RPMI7951 (cell line): ENCODE measurements at regions not wholly inside any gene's neighbourhood (a gene's known extent, or its start where the extent isn't known, plus 50 kb on each side); places are given as distances from the start of the nearest gene placed in this dataset.

Source experiments
- DNase-seq: peaks from one replicate; pipeline ENCODE4 v3.0.0-alpha.2; 2012; ENCODE audit warnings: low read depth

DNA sequence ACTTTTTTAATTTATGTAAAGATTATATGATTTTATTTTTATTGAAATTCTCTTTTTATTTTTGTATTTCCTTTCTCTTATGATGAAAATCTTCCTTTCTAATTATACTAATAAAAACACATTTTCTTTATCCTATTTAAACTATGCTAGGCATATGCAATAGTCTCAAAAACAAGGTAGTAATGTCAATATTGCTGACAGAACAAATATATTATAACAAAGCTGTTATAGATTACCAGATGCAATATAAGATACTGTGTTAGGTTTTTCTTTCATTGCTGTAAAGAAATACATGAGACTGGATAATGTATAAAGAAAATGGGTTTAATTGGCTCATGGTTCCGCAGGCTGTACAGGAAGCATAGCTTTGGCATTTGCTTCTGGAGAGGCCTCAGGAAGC, 631.2 kb upstream of the SOX11 start:
- no peak for DNase-seq

- DNase-seq, result no peak
Measured at GRCh38 chr2:5064687-5065086, 627.5 kb upstream of the SOX11 start.

DNA sequence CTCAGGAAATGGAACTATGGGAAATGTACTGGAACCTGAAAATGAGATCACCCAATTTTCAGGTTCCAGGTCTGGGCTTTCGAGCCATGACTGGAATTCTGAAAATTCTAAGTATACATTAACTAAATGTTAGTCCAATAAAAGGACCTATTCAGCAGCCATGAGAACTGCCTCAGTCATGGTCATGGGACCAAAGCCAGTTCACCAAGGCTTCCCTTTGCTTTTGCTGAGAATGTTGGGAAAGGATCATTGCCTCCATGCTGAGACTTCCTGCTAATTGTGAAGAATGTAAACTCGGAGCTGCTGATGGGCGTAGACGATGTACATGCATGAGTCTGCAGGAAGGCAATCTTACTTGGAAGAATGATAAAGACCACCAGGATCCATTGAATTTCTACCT, 624.4 kb upstream of the SOX11 start:
- DNase-seq, result no peak

GRCh38 chr2:5070257-5070656, 621.9 kb upstream of the SOX11 start:
- no peak for DNase-seq

- DNase-seq, result no peak
Measured at GRCh38 chr2:5074733-5075132, 617.5 kb upstream of the SOX11 start.

GRCh38 chr2:5076599-5076998, 615.6 kb upstream of the SOX11 start:
- DNase-seq, result no peak

- DNase-seq, result peak; percentile 4
Measured at GRCh38 chr2:5077479-5078089, 614.6 kb upstream of the SOX11 start.

DNA sequence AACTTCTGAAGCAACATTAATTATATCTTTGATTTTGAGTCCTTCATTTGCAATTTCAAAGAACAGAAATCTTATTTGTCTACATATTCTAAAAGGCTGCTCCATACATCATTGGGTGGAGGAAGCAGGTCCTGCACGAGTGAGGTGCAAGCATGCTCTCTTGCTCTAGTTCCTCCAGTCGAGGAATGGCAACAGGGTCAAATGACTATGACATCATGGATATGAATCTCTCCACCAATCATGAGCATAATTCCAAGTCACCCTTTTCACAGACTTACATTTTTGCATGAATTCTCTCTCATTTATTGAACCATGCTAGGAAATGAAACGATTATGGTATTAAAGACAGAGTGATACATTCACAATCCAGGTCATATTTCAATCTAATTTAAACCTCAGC, 608.8 kb upstream of the SOX11 start:
- DNase-seq, result no peak

DNA sequence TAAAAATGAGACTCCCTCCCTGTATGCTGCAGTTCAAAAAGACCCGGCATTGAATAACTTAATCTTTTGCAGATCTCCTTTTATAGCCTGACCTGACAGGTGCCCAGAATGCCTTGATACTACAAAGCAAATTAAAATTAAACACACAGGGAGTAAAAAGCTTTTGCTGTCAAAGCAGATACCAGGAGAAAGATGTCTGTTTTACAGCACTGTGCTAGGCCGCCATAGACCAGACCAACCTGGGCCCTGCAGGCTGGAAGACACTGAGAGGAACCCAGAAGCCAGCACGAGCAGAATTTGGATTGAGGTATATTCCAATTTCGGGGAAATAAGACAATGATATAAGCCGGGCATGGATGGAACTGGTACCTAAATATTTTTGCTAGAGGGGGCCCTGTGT, 602.8 kb upstream of the SOX11 start:
- DNase-seq, result no peak

GRCh38 chr2:5093056-5093455, 599.1 kb upstream of the SOX11 start:
- no peak for DNase-seq

- DNase-seq, result no peak
Measured at GRCh38 chr2:5093518-5093917, 598.7 kb upstream of the SOX11 start.

DNA sequence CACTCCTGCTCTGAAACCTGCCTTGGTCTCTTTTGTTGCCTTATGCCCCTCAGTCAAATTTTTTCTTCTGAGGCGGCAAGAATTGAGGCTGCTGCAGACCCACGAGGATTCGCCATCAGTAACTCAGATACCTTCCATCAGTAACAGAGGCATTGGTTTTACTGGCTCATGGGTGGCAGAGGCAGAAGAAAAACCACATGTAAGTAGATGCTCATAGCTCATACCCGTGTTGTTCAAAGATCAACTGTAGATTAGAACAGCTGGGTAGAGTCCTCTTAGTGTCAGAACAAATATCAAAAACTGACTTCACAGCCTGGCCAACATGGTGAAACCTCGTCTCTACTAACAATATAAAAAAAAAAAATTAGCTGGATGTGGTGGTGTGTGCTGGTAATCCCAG, 598.0 kb upstream of the SOX11 start:
- no peak for DNase-seq

DNA sequence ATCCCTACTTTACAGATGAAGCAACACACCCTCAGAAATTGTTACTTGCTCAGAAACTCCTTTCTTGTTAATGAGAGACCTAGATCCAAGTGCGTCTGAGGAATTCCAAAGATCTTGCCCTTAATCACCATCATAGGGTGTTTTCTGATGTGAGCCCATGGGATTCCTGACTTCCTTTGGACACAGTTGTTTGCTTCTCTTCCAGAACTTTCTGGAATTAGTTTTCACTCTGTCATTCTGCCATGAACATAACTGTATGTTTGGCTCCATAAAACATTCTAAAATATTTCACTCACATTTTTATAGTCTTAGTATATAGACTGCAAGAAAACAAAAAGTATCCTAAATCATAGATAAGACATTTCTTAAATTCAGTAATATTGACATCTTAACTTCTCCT, 593.9 kb upstream of the SOX11 start:
- DNase-seq, result no peak

GRCh38 chr2:5102823-5103222, 589.4 kb upstream of the SOX11 start:
- no peak for DNase-seq

- peak; percentile 16 for DNase-seq
Measured at GRCh38 chr2:5111581-5111980, 580.6 kb upstream of the SOX11 start.

DNA sequence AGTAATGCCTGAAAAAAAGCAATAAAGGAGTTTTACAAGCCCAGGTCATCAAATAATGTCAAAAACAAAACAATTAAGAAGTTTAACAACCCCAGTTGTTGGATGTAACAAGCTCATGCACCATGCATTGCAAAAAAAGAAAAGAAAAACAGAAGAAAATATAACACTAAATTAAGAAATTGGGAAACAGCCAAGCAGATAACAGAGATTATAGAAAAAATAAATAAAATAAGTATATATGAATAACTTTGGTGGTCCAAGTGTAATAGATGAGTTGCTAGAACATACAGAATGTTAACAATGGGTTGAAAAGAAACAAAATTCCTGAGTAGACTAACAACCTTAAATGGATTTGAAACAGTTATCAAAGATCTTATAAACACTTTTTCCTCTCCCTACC, 573.1 kb upstream of the SOX11 start:
- DNase-seq, result no peak

DNA sequence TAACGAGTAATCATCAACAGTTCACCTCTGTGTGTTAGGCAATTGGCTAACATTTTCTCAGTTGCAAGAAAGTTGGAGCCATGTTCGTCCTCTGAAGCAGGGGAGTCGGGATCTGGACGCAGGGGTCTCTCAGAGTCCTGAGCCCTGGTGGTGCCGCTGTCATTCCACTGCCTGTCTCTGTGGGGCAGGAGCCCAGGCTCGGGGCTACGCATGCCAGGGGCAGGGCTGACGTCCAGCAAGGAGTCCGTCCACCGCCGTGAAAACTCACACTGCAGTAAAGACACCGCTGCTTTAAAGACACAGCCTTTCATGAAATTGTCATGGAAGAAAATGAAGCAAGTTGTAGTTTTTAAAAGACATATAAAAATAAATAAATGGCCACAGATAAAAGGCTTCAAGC, 571.1 kb upstream of the SOX11 start:
- DNase-seq, result no peak

DNA sequence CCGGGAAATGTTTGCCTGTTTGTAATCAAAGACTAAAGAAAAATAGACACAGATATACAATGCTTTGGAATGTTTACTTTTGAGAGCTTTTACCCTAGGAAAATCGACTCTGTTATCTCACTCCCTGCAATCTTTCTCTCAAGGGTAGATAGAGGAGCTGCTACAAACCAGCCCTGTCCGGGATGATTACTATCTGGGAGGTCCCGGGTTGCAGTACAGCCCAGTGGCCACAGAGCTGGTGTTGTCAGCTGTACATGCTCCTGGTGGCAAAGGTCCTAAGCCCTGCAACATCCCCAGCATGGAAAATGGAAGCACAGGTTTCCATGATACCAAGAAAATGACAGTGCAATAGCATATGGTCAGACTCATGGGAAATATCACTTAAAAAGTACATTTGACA, 570.5 kb upstream of the SOX11 start:
- DNase-seq, result no peak

DNA sequence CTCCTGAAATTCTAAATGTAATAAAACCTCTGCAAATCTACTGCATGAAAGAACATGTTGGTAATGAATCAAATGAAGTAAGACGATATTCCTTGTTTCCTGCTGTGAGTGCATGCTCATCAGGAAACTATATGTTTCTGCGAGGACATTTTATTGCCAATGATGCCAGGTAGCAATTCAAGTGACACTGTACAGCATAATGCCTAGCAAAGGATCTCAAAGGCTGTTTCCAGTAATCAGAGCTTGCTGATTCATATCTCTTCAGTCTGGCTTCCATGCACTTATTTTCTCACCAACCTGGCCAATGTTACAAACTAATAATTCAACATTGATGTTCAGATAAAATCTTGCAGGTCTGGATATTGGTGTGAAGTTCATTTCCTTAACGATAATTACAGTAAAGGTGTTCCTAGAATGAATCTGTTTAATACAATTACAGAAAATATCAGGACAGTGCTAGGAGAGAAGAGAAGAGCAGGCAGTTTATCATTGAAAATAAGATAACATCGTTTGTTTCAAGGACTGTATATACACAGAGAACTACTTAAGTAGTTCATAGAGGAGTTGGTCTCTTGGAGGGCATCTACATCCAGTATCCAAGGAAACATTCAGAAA, 568.5 kb upstream of the SOX11 start:
- no peak for DNase-seq

- DNase-seq, result no peak
Measured at GRCh38 chr2:5125017-5125730, 567.0 kb upstream of the SOX11 start.

GRCh38 chr2:5132281-5132680, 559.9 kb upstream of the SOX11 start:
- DNase-seq, result peak; percentile 52

GRCh38 chr2:5140347-5140746, 551.8 kb upstream of the SOX11 start:
- peak; percentile 26 for DNase-seq

- DNase-seq, result no peak
Measured at GRCh38 chr2:5144159-5144558, 548.0 kb upstream of the SOX11 start.

- DNase-seq, result no peak
Measured at GRCh38 chr2:5145053-5145452, 547.1 kb upstream of the SOX11 start.
